ENCODE measurements at regions not wholly inside any gene's neighbourhood (a gene's known extent, or its start where the extent isn't known, plus 50 kb on each side); places are given as distances from the start of the nearest gene placed in this dataset.
"Not testable (repeated sequence)": the region's sequence is repeated elsewhere in the genome, so short reads cannot be mapped to it uniquely, and the experiment has no call there.

DNA sequence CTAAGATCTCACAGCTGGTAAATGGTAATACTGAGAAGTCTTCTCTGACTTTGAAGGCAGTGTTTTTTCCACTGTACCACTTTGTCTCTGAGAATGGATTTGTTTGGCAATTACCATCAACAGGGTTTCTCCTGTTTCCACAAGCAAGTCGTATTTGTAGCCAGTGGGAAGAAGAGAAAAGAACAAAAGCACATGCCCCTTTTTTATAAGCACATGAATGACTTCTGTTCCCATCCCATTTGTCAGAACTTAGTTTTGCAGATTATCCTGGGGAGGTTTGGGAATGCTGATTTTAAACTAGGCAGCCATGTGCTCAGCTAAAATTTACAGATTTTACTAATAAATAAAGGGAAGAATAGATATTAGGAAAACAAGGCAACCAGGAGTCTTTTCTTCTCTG is 92.9 kb upstream of the ZSWIM2 start:
- no peak for DNase-seq
- POLR2A ChIA-PET, result no interaction called here
- Mint-ChIP-seq H3K4me1 (no peaks in the 10 kb centered on the region), H3K36me3 (ENCODE audit: low read depth) (no peaks in the 10 kb centered on the region), H3K27me3 (no peaks in the 10 kb centered on the region), H3K27ac (no peak overlapping the region), H3K9me3 (no peaks in the 10 kb centered on the region), H3K4me3 (no peak overlapping the region)
- CTCF ChIA-PET, result no interaction called here

DNA sequence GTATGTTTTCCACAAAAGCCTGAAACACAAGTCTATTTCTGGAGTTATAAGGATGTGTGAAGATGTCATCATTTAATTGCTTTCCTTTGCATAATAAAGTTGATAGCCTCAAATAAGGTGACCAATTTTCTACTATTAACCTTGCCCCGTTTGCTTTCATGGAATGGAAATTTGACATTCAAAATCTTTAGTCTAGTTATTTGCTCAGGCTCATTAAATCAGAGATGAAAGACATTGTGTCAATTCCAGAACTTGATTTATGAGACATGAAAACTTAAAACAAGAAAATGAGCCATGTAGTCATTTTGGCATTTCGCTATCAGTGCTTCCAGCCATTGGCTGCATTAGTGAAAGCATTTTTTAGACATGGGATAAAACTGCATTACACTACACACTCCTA is 91.5 kb upstream of the ZSWIM2 start:
- Mint-ChIP-seq H3K4me1 (no peaks in the 10 kb centered on the region), H3K9me3 (no peaks in the 10 kb centered on the region), H3K27me3 (no peaks in the 10 kb centered on the region), H3K4me3 (no peak overlapping the region), H3K27ac (no peak overlapping the region), H3K36me3 (ENCODE audit: low read depth) (no peaks in the 10 kb centered on the region)
- POLR2A ChIA-PET, result no interaction called here
- CTCF ChIA-PET, result no interaction called here
- no peak for DNase-seq

DNA sequence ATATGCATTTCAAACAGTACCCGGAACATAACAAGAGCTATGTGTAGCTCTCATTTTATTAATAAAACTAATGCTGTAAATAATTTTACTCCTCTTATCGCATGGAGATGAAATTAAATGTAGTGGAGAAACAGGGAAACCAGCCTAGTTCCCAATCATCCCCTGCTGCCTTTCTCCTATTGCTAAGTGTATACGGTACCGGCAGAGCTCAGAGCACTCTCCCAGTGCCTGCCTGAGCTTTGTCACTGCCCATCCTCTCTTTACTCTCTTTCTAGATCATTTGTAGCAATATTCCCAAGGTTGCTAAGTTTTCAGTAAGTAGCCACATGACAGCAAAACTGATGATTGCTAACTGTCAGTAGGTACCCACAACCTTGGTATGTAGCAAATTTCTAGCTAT is 85.5 kb upstream of the ZSWIM2 start:
- DNase-seq, result no peak
- no peak overlapping the region for H3K27ac Mint-ChIP-seq
- CTCF ChIA-PET, result no interaction called here
- H3K9me3 Mint-ChIP-seq, result no peaks in the 10 kb centered on the region
- no peaks in the 10 kb centered on the region for H3K36me3 Mint-ChIP-seq (ENCODE audit: low read depth)
- no peak overlapping the region for H3K4me3 Mint-ChIP-seq
- H3K27me3 Mint-ChIP-seq, result no peaks in the 10 kb centered on the region
- POLR2A ChIA-PET, result no interaction called here
- H3K4me1 Mint-ChIP-seq, result no peaks in the 10 kb centered on the region

DNA sequence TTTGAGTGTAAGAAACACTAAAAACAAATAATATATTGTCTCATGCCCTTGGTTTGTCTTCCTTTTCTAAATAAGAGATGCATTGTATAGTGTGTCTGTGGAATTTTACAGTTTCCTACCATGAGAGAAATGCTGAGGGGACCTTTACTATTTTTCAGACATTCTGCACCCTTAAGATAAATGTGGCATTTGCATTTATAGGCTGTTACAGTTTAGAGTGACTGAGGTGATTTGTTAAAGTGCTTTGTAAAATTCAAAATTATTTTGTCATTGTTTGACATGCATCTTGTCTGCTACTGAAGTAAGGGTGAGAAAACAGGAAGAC is 78.9 kb upstream of the ZSWIM2 start:
- no peaks in the 10 kb centered on the region for H3K27me3 Mint-ChIP-seq
- H3K9me3 Mint-ChIP-seq, result no peaks in the 10 kb centered on the region
- H3K4me3 Mint-ChIP-seq, result no peak overlapping the region
- H3K4me1 Mint-ChIP-seq, result no peaks in the 10 kb centered on the region
- POLR2A ChIA-PET, result no interaction called here
- no peaks in the 10 kb centered on the region for H3K36me3 Mint-ChIP-seq (ENCODE audit: low read depth)
- CTCF ChIA-PET, result no interaction called here
- no peak overlapping the region for H3K27ac Mint-ChIP-seq
- DNase-seq, result no peak

DNA sequence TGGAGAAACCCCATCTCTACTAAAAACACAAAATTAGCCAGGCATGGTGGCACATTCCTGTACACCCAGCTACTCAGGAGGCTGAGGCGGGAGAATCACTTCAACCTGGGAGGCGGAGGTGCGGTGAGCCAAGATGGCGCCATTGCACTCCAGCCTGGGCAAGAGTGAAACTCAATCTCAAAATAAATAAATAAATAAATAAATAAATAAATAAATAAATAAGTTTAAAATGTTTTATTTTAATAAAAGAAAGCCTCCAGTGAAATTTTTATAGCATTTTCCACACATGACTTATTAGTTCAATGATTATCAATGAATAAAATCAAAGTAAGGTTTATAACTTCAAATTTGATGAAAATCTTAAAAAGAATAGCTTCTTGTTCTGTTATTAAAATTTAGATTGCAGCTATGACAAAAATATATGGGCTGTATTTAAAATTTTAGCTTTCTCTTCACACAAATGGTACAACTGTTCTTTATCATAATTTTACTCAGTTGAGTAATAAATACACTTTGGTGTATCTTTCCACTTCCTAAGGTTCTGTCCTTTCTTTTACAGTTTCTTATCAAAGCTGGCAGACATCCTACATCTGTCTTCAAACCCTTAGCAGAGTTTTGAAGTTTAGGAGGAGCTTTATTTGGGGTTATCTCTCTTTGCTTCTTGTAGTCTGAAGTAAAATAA is 78.4 kb upstream of the ZSWIM2 start:
- ChIA-PET CTCF (no interaction called here), POLR2A (no interaction called here)
- no peaks in the 10 kb centered on the region for H3K4me1 Mint-ChIP-seq
- H3K27me3 Mint-ChIP-seq, result no peaks in the 10 kb centered on the region
- no peak overlapping the region for H3K27ac Mint-ChIP-seq
- no peak overlapping the region for H3K4me3 Mint-ChIP-seq
- no peaks in the 10 kb centered on the region for H3K36me3 Mint-ChIP-seq (ENCODE audit: low read depth)
- H3K9me3 Mint-ChIP-seq, result no peaks in the 10 kb centered on the region
- DNase-seq, result no peak

DNA sequence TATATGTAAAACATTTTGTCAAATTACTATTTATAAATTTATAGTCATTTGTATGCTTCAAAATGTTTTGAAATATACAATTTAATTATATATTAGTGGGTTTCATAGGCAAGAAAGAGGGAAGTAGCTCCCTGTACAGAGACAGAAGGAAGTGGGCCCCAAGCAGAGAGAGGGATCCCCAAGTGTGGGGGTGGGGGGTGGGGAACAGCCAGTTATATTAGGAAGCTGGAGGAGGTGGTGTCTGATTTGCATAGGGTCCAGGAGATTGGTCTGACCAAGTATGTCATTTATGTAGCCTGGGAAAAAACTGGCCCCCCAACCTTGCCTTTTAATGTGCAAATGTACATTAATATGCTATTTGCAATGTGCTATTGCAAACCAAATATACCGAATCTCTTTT is 76.5 kb upstream of the ZSWIM2 start:
- DNase-seq, result no peak
- no peak overlapping the region for H3K4me3 Mint-ChIP-seq
- ChIA-PET CTCF (interaction anchor here (0.7 kb wide), 1 partner anchor 10 kb away, joined by 3 read pairs; no protein-coding TSS in a partner anchor), POLR2A (no interaction called here)
- H3K27me3 Mint-ChIP-seq, result no peaks in the 10 kb centered on the region
- H3K4me1 Mint-ChIP-seq, result no peaks in the 10 kb centered on the region
- no peaks in the 10 kb centered on the region for H3K9me3 Mint-ChIP-seq
- H3K27ac Mint-ChIP-seq, result no peak overlapping the region
- no peaks in the 10 kb centered on the region for H3K36me3 Mint-ChIP-seq (ENCODE audit: low read depth)

DNA sequence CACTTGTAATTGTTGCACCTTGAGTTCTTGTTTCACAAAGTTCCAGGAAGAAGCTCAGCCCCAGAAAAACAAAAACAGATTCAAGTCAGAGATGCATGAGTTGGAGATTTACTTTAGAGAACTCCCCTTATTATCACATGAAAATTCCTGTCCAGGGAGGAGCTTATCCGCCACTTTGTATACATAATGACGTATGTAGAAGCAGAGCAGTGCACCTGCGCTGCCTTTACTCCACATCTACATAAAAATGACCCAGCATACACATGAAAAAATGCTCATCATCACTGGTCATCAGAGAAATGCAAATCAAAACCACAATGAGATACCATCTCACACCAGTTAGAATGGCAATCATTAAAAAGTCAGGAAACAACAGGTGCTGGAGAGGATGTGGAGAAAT is 73.3 kb upstream of the ZSWIM2 start:
- H3K4me3 Mint-ChIP-seq; H3K4me1 Mint-ChIP-seq; POLR2A ChIA-PET; H3K36me3 Mint-ChIP-seq (ENCODE audit: low read depth); H3K27me3 Mint-ChIP-seq; H3K27ac Mint-ChIP-seq; DNase-seq; H3K9me3 Mint-ChIP-seq; CTCF ChIA-PET: not testable (repeated sequence)

DNA sequence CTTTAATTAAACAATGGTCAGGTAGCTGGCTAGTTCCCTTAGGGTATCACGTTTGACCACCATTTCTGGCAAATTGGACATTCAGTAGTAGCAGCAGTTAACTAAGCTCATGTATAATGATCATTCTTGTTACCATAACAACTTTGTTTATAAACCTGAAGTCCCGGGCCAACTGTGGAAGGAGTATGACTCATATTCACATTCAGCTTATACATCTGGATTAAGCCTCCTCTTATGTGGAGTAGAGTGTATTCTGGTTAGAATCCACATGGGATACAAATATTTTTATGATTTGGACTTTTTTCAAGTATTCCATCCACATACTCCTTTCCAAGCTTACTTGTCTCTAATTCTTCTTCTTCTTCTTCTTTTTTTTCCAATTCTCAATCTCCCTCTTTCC is 70.3 kb upstream of the ZSWIM2 start:
- Mint-ChIP-seq H3K27ac (no peak overlapping the region), H3K4me3 (no peak overlapping the region), H3K9me3 (no peaks in the 10 kb centered on the region), H3K4me1 (no peaks in the 10 kb centered on the region), H3K27me3 (no peaks in the 10 kb centered on the region), H3K36me3 (ENCODE audit: low read depth) (no peaks in the 10 kb centered on the region)
- CTCF ChIA-PET, result no interaction called here
- POLR2A ChIA-PET, result no interaction called here
- no peak for DNase-seq

DNA sequence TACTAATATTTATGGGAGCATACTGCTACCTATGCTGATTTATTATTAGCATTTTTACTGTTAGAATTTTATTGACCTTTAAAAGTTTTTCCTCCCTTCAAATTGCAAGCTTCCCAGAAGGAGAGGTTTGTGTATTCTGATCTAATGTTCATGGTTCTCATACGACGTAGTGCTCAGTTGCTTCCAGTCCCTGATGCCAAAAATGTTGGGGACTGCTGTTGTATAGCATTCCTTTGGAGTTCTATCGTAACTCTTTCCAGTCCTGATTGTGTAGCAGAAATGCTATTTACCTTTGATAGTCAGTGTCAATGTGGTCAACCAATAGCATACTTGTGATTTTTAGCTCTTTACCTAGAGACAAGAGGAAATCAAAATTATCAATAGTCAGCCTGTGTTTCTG is 69.5 kb upstream of the ZSWIM2 start:
- Mint-ChIP-seq H3K9me3 (no peaks in the 10 kb centered on the region), H3K27ac (no peak overlapping the region), H3K36me3 (ENCODE audit: low read depth) (no peaks in the 10 kb centered on the region), H3K4me3 (no peak overlapping the region), H3K27me3 (no peaks in the 10 kb centered on the region), H3K4me1 (no peaks in the 10 kb centered on the region)
- no peak for DNase-seq
- ChIA-PET CTCF (no interaction called here), POLR2A (no interaction called here)

DNA sequence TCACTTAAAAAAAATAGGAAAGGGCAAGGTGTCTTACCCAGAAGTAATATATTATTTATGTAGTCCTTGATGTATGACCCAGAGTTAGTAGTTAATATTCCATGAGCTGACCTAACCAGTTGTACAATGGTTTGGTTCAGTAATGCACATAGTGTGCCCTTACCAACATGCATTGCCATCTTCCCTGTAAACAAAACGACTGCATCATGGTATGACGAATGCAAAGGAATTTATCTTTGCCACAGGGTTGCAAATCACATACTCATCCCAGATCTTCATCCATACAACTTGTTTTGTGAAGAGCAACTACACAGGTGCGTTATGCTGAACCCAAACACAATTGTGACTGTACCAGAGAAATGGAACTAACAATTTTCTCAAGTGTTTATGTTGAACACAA is 68.9 kb upstream of the ZSWIM2 start:
- no peaks in the 10 kb centered on the region for H3K27me3 Mint-ChIP-seq
- H3K27ac Mint-ChIP-seq, result no peak overlapping the region
- POLR2A ChIA-PET, result no interaction called here
- H3K36me3 Mint-ChIP-seq (ENCODE audit: low read depth), result no peaks in the 10 kb centered on the region
- no peaks in the 10 kb centered on the region for H3K4me1 Mint-ChIP-seq
- no peak for DNase-seq
- H3K4me3 Mint-ChIP-seq, result no peak overlapping the region
- CTCF ChIA-PET, result no interaction called here
- H3K9me3 Mint-ChIP-seq, result no peaks in the 10 kb centered on the region

DNA sequence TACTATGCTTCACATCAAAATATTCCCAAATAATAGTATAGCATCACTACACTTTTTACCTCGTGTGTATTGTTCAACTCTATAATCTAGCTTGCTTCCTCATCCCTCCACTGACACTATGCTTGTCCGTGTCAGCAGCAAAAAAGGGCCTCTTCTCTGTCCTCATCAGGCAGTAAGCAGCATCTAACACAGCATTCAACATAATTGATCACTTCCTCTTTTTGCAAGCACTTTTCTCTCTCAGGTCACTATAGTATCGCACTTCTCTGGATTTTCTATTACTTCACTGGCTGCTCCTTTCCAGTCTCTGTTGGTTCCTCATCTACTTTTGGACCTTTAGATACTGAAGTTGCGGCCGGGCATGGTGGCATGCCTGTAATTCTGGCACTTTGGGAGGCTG is 64.9 kb upstream of the ZSWIM2 start:
- no peaks in the 10 kb centered on the region for H3K4me1 Mint-ChIP-seq
- H3K36me3 Mint-ChIP-seq (ENCODE audit: low read depth), result no peaks in the 10 kb centered on the region
- DNase-seq, result no peak
- ChIA-PET POLR2A (no interaction called here), CTCF (no interaction called here)
- no peaks in the 10 kb centered on the region for H3K27me3 Mint-ChIP-seq
- H3K27ac Mint-ChIP-seq, result no peak overlapping the region
- no peak overlapping the region for H3K4me3 Mint-ChIP-seq
- H3K9me3 Mint-ChIP-seq, result no peaks in the 10 kb centered on the region

DNA sequence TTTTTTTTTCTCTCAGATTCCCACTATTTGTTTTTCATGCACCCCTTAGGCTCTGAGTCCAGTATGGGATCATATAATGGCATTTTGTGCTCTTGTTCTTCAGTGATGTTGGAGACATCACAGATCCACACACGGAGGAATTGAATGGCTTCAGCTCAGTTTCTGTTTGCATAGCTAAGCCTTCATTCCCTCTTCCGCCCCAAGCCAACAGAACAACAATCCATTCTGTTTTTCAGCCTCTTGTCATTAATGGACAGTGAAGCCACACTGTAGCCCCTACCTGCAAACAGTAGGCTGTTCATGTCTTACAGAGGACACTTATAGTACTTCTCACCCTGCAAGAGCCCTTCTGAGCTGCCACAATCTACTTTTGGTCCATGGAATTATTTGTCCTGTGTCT is 64.0 kb upstream of the ZSWIM2 start:
- no peaks in the 10 kb centered on the region for H3K4me1 Mint-ChIP-seq
- POLR2A ChIA-PET, result no interaction called here
- no peaks in the 10 kb centered on the region for H3K9me3 Mint-ChIP-seq
- CTCF ChIA-PET, result no interaction called here
- no peak overlapping the region for H3K4me3 Mint-ChIP-seq
- no peaks in the 10 kb centered on the region for H3K36me3 Mint-ChIP-seq (ENCODE audit: low read depth)
- H3K27ac Mint-ChIP-seq, result no peak overlapping the region
- no peaks in the 10 kb centered on the region for H3K27me3 Mint-ChIP-seq
- no peak for DNase-seq

DNA sequence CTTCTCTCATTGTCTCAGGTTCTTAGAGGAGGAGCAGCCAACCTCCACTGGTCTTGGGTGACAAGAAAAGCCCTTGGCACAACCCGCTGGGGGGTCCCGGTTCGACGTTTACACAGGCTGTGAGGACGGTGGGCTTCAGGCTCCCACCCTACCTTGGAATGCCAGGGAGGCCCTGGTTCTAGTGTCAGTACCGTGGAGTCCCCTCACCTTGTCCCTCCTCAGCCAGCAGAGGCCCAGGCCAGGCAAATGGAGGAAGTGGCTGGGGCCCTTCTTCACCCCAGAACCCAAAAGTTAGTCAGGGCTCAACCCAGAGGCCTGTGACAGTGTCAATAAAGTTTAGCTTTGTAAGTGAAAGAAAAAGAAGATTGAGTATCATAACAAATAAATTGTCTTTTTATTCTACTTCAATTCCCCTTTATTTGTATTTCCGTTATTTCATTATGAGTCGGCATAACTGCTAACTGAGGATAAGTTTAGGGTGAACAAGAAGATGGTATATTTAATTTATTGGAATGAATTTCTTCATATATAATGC is 62.6 kb upstream of the ZSWIM2 start:
- no peaks in the 10 kb centered on the region for H3K4me1 Mint-ChIP-seq
- H3K27ac Mint-ChIP-seq, result no peak overlapping the region
- DNase-seq, result no peak
- H3K4me3 Mint-ChIP-seq, result no peak overlapping the region
- H3K27me3 Mint-ChIP-seq, result no peaks in the 10 kb centered on the region
- no peaks in the 10 kb centered on the region for H3K9me3 Mint-ChIP-seq
- ChIA-PET POLR2A (no interaction called here), CTCF (no interaction called here)
- no peaks in the 10 kb centered on the region for H3K36me3 Mint-ChIP-seq (ENCODE audit: low read depth)

DNA sequence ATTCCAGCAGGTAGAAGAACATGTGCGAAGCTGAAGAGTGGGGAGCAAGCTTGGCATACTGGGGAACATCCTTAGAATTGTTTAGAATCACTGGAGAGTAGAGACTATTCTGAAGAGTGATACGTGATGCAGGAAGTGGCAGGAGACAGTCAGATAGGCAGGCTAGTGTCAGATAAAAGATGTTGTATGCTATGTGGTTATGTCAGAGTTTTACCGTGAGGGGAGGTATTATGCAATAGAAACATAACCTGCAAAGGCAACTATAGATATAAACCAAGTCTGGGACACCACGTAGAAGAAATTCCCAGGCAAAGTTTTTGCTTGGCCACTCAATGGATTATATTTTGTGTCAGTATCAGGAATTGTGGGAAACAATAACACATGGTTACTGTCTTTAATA is 62.0 kb upstream of the ZSWIM2 start:
- no peaks in the 10 kb centered on the region for H3K27me3 Mint-ChIP-seq
- POLR2A ChIA-PET, result no interaction called here

DNA sequence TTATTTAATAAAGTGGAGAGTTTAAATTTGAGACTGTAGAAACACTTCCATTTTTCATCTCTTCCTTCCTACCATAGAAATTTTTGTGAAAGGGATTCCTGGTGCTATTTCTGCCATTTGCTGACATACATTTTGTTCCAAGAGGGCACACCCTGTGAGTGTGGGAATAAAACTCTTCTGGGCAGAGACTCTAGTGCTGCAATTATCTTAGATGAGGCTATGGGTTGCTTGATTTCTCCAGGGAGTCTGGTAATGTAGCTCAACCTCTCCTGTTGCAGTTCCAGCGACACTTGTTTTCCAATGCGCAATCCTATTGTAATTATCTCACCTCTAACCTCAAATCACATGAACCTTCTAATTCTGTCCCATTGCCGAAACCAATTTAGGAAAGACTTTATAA is 60.1 kb upstream of the ZSWIM2 start:
- H3K4me1 Mint-ChIP-seq, result no peaks in the 10 kb centered on the region
- no peaks in the 10 kb centered on the region for H3K36me3 Mint-ChIP-seq (ENCODE audit: low read depth)
- CTCF ChIA-PET, result no interaction called here
- no peaks in the 10 kb centered on the region for H3K9me3 Mint-ChIP-seq
- POLR2A ChIA-PET, result no interaction called here
- no peak overlapping the region for H3K4me3 Mint-ChIP-seq
- H3K27me3 Mint-ChIP-seq, result no peaks in the 10 kb centered on the region
- no peak overlapping the region for H3K27ac Mint-ChIP-seq
- no peak for DNase-seq

More for the DNA sequence above, 62.0 kb upstream of the ZSWIM2 start:
- H3K9me3 Mint-ChIP-seq, result no peaks in the 10 kb centered on the region
- no peak overlapping the region for H3K27ac Mint-ChIP-seq
- no peak for DNase-seq
- no peaks in the 10 kb centered on the region for H3K36me3 Mint-ChIP-seq (ENCODE audit: low read depth)
- H3K4me3 Mint-ChIP-seq, result no peak overlapping the region
- CTCF ChIA-PET, result no interaction called here
- no peaks in the 10 kb centered on the region for H3K4me1 Mint-ChIP-seq

Measured in activated CD4-positive, alpha-beta T cell treated with anti-CD3 and anti-CD28 coated beads, Interleukin-2, amount 10 ng/mL, durations not matched to agents 7 days and 5 days (primary cell).